ENCODE measurements at regions not wholly inside any gene's neighbourhood (a gene's known extent, or its start where the extent isn't known, plus 50 kb on each side); places are given as distances from the start of the nearest gene placed in this dataset.

- no peak for TF ChIP-seq POLR2A (IDR thresholded peaks at IDR 0.05)
- no peak for TF ChIP-seq CTCF (IDR thresholded peaks at IDR 0.05)
These were observed 181.6 kb upstream of the TLE4 start for GRCh38 chr9:79390077-79390698.

All from transverse colon (tissue), 3 donors.